Breast epithelium (tissue), 4 donors: ENCODE measurements at regions not wholly inside any gene's neighbourhood (a gene's known extent, or its start where the extent isn't known, plus 50 kb on each side); places are given as distances from the start of the nearest gene placed in this dataset.

Experiments
- DNase-seq, 2 donors: peaks; one replicate each; pipeline ENCODE4 v3.0.0-alpha.2; 2019; ENCODE audit warnings: low spot score in 2 of 2
- H3K27ac ChIP-seq, 2 donors: fragments of 200-600 bp; sonication (generic) in 1 of 2; one replicate each; pipeline ENCODE4 v1.5.1; 2016 to 2019; ENCODE audit warnings: mild to moderate bottlenecking in 1 of 2
- H3K27me3 ChIP-seq, 2 donors: fragments of 200-600 bp; sonication (generic) in 1 of 2; one replicate each; pipeline versions ENCODE4 v1.5.1 to v1.6.0; 2017 to 2019; ENCODE audit warnings: control low read depth in 1 of 2, mild to moderate bottlenecking in 1 of 2
- H3K36me3 ChIP-seq: fragments of 200-600 bp; one replicate; pipeline ENCODE4 v1.5.1; 2019
- H3K4me1 ChIP-seq, 2 donors: fragments of 200-600 bp; sonication (generic); one replicate each; pipeline ENCODE4 v1.5.1; 2016 to 2019; ENCODE audit warnings: control low read depth in 1 of 2
- H3K4me3 ChIP-seq, 3 donors: fragments of 200-600 bp; sonication (generic); 1 replicate in 2 of 3; 2 replicates in 1 of 3; pipeline ENCODE4 v1.5.1; 2016 to 2019; ENCODE audit warnings: mild to moderate bottlenecking in 3 of 3, moderate library complexity in 2 of 3
- H3K9me3 ChIP-seq, 2 donors: fragments of 200-600 bp; sonication (generic) in 1 of 2; one replicate each; pipeline ENCODE4 v1.5.1; 2016 to 2019; ENCODE audit warnings: control low read depth in 1 of 2
- CTCF ChIP-seq, 3 donors: fragments of 450-650 bp; IDR thresholded peaks; one replicate each; pipeline ENCODE4 v1.5.1; 2016 to 2017; ENCODE audit warnings: antibody characterized with exemption in 3 of 3, mild to moderate bottlenecking in 3 of 3, moderate library complexity in 3 of 3
- POLR2A ChIP-seq: fragments of 450-650 bp; IDR thresholded peaks from one replicate; pipeline ENCODE4 v1.6.1; 2016; ENCODE audit warnings: antibody characterized with exemption, mild to moderate bottlenecking, moderate library complexity
- POLR2AphosphoS5 ChIP-seq, 3 donors: sonication (generic); formaldehyde crosslinking; IDR thresholded peaks; one replicate each; pipeline ENCODE4 v1.6.1; 2017; ENCODE audit warnings: antibody characterized with exemption in 3 of 3
- intact Hi-C: fragments of 100-400 bp; cut with DNase I; formaldehyde crosslinking; loops from one replicate; pipeline ENCODE4 v1.15.1; 2023; ENCODE audit warnings: low total_unique reads

DNA sequence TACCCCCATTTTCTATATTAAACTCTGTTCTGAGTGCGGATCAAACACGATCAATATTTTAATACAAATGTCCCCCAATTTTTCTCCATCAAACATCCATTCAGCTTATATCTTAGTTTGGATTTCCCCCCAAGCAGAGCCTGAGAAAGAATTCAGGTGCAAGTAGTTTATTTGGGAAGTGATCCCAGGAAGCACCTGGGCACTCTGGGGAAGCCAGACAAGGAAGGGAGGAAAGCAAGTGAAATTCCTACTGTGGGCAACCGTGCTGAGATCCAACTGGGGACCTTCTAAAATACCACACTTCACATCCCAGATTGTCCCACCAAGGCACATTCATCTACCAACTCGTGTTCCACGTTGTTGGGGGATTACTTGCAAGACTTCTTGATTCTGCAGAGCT lies 323.4 kb upstream of the NBEA start:
- no peaks in the 10 kb centered on the region for H3K36me3 ChIP-seq
- H3K27ac ChIP-seq, result no peak overlapping the region
- DNase-seq, result no peak
- no peaks in the 10 kb centered on the region for H3K27me3 ChIP-seq
- intact Hi-C loops, result no loop called here
- H3K4me1 ChIP-seq, result no peaks in the 10 kb centered on the region
- no peak for TF ChIP-seq POLR2A
- no peak for TF ChIP-seq POLR2AphosphoS5 (IDR thresholded peaks at IDR 0.05)
- TF ChIP-seq CTCF (IDR thresholded peaks at IDR 0.05), result no peak
- H3K9me3 ChIP-seq, result no peaks in the 10 kb centered on the region
- no peak overlapping the region for H3K4me3 ChIP-seq

GRCh38 chr13:34619326-34619725 lies 322.7 kb upstream of the NBEA start:
- Histone ChIP-seq H3K36me3 (no peaks in the 10 kb centered on the region), H3K4me3 (no peak overlapping the region), H3K9me3 (no peaks in the 10 kb centered on the region), H3K27me3 (no peaks in the 10 kb centered on the region), H3K27ac (no peak overlapping the region), H3K4me1 (no peaks in the 10 kb centered on the region)
- TF ChIP-seq CTCF (IDR thresholded peaks at IDR 0.05), result no peak
- no peak for TF ChIP-seq POLR2A
- TF ChIP-seq POLR2AphosphoS5 (IDR thresholded peaks at IDR 0.05), result no peak
- intact Hi-C loops, result no loop called here
- DNase-seq, result no peak

DNA sequence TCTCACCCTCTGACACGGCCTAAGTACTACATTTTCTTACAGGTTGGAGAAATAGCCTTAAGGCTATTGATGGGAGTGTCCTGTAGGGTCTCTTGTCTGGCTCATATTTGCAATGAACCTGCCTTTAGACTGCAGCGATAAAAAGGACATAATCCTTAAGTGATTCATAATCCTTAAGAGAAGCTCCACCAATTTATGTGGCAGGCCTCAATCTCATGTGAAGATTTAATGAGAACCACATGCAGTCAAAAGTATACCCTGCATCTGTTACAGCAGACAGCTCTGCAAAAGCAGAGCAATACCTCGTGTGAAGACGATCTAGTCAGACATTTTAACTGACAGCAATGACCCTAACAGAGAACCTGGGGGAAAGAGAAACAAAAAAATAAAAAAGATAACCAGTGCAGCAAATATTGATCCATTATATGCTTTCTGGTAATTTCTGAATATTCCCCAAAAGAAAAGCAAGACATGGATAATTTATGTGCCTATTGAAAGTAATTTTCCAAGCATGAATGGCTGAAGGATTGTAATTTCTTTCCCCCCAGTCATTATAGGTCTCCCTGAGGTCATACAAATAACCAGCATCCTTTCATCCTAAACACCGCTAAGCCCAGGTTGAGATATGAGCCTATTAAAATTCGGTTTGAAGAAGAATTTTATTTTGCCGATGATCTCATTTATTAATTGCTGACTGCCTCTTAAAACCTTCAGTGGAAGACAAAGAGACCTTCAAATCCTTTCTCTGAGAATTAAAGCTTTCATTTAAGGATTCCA lies 321.8 kb upstream of the NBEA start:
- Histone ChIP-seq H3K4me1 (no peaks in the 10 kb centered on the region), H3K4me3 (no peak overlapping the region), H3K36me3 (no peaks in the 10 kb centered on the region), H3K27me3 (no peaks in the 10 kb centered on the region), H3K27ac (no peak overlapping the region), H3K9me3 (no peaks in the 10 kb centered on the region)
- no peak for TF ChIP-seq CTCF (IDR thresholded peaks at IDR 0.05)
- TF ChIP-seq POLR2AphosphoS5 (IDR thresholded peaks at IDR 0.05), result no peak
- no peak for TF ChIP-seq POLR2A
- DNase-seq, result no peak
- intact Hi-C loops, result no loop called here

- intact Hi-C loops, result no loop called here
- TF ChIP-seq CTCF (IDR thresholded peaks at IDR 0.05) (no peak), POLR2AphosphoS5 (IDR thresholded peaks at IDR 0.05) (no peak), POLR2A (no peak)
- Histone ChIP-seq H3K36me3 (no peaks in the 10 kb centered on the region), H3K27me3 (no peaks in the 10 kb centered on the region), H3K9me3 (no peaks in the 10 kb centered on the region), H3K27ac (no peak overlapping the region), H3K4me1 (no peaks in the 10 kb centered on the region), H3K4me3 (no peak overlapping the region)
- no peak for DNase-seq
Measured at GRCh38 chr13:34620862-34621261, 321.2 kb upstream of the NBEA start.

GRCh38 chr13:34623331-34623730 lies 318.7 kb upstream of the NBEA start:
- Histone ChIP-seq H3K4me1 (no peaks in the 10 kb centered on the region), H3K9me3 (no peaks in the 10 kb centered on the region), H3K36me3 (no peaks in the 10 kb centered on the region), H3K27ac (no peak overlapping the region), H3K4me3 (no peak overlapping the region), H3K27me3 (no peaks in the 10 kb centered on the region)
- DNase-seq, result no peak
- intact Hi-C loops, result no loop called here
- TF ChIP-seq POLR2A (no peak), POLR2AphosphoS5 (IDR thresholded peaks at IDR 0.05) (no peak), CTCF (IDR thresholded peaks at IDR 0.05) (no peak)
